ENCODE measurements at regions not wholly inside any gene's neighbourhood (a gene's known extent, or its start where the extent isn't known, plus 50 kb on each side); places are given as distances from the start of the nearest gene placed in this dataset.

DNA sequence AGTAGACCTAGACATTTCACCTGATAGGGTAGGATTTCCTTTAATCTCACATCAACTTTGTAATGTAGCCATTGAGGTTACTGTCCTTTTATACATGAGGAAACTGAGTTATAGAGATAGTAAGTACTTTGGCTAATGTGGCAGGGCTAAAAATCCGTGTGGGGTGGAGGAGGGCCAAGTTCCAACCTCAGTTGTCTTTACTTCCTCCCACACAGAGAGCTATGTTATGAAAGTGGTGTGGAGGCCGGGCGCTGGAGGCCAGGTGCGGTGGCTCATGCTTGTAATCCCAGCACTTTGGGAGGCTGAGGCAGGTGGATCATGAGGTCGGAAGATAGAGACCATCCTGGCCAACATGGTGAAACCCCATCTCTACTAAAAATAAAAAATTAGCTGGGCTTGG is 173.3 kb downstream of the PALM2AKAP2 start:
- DNase-seq: no peak

- DNase-seq: no peak
Measured at GRCh38 chr9:109953813-109954497, 174.0 kb downstream of the PALM2AKAP2 start.

DNA sequence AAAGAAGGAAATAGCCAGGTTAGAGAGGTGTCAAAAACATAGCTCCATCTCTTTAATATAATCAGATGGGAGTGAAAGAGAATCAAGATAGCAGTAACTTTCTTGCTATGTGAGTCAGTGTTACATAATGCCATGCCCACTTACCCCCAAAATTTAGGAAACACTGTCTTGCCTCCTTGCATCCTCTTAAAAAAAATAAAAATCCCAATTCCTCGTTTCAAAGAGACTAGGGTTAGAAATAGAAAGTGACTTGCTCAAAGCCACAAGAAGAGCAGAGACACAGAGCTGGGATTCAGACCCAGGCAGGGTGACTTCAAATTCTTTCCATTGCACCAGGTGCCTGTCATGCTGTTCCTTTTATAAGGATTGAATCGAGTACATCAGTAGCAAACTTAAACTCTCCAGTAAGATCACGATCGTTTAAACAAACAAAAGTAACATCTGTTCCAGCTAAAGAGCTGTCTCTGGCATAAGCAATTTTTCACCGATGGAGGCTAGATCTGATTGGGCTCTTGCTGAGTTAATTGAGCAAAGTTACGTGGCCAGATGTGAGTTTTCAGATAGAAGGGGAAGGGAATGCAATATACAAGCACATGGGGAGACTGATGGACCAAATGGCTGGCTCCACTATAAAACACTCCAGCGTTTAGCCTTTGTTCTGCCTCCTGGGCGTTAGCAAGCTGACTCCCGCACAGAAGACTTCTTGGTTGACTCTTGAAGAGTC is 176.9 kb downstream of the PALM2AKAP2 start:
- no peak for DNase-seq

DNA sequence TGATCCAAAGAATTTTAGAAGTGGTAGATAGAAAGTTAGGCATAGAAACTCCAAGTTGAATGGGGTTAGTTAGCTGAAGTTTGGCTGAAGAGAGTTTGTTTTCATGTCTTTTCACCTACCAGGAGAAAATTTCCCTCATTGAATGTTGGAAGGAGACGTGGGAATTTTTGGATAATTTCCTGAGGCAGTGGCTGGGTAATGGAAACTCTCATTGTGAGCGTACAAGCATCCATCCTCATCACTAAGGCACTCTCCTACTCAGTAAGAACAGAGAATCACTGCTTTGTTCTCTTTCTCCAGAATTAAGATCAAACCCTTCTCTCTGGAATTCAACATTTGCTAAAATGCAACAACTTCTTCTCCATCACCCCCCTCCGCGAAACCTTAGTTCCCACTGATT is 179.7 kb downstream of the PALM2AKAP2 start:
- DNase-seq: no peak

GRCh38 chr9:109961626-109962025 is 181.6 kb downstream of the PALM2AKAP2 start:
- DNase-seq: no peak

- DNase-seq: no peak
Measured at GRCh38 chr9:109962215-109962614, 182.2 kb downstream of the PALM2AKAP2 start.

DNA sequence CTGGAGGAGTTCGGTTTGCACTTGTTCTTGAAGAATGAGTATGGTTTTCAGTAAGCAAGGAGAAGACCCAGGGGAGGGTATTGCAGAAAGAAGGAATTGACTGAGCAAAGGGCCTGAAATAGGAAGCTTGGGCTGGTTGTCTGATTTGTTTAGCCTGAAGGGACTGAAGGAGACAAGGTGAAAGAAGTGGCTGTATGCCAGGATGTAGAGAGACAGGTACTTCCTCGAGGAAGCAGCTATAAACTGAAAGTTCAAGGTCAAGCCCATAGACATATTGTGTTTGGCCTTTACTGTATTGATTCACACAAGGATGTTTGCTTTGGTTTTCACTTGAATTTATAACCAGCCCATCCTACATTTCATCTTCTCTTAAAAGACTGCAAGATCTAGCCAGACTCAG is 183.1 kb downstream of the PALM2AKAP2 start:
- DNase-seq: no peak

DNA sequence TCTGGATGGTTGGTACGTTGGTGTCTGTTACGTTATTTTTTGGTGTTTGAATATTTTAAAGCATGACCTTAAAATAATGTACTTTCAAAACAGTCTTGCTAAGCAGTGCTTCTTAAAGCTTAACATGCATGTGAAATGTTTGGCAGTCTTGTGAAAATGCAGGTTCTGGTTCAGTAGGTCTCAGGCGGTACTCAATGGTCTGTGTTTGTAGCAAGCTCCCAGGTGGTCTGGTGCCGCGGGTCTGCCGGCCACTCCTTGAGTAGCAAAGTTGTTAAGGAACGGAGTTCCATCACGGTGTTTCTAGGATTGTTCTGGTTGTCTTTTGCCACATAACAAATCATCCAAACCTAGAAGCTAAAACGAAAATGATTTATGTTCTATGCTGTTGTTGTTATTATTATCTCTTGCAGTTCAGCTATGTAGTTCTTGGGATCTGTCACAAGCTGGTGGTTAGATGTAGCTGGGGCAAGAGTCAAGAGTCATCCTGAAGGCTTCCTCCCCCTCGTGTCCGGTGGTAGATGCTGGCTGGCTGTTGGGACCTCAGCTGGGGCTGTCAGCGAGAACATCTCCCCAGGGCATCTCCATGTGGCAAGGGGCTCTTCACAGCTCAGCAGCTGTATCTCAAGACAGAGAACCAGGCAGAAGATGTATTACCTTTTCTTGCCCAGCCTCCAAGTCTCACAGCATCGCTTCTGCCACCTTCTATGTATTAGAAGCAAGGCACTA is 186.8 kb downstream of the PALM2AKAP2 start:
- no peak for DNase-seq

DNA sequence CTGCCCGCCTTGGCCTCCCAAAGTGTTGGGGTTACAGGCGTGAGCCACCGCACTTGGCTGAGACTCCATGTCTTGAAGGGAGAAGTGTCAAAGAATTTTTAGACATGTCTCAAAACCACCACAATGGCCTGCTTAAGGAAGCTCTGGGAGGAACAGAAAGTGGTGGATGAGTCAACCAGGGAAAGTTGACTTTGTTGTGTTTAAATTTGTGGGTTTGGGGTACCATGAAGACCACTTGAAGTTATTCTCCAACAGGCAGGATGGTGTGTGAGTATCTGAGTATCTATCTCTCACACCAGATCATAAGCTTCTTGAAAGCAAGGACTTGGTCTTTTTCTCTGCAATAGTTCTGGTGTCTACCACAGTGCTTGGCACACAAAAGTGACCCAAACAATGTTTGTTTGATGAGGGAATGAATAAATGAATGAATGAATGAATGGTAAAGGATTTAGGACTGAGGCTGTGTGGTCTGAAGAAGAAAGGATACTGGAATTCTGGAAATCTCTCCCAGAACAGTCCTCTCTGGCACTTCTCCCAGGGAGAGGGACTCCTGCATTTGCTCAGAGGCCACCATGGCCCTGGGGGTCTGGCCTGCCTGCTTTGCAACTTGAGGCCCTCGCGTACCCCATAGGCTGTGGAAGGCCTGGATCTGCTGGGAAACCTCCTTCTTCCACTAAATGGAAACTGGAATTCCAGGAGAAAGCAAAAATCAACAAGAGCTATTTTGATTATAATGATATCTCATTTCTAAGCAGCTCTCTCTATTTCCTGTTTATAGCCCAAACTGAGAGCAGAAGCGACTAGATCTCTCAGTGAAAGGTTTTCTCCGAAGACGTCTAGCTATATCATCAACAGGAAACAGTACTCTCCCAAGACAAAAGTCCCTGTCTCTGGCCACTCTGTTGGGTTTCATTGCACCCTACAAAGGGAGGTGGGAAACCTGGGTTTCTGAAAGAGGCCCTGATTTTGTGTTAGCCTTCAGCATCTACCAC is 187.9 kb downstream of the PALM2AKAP2 start:
- no peak for DNase-seq

GRCh38 chr9:109969011-109969410 is 189.0 kb downstream of the PALM2AKAP2 start:
- no peak for DNase-seq

GRCh38 chr9:109969573-109970237 is 189.7 kb downstream of the PALM2AKAP2 start:
- DNase-seq: no peak

DNA sequence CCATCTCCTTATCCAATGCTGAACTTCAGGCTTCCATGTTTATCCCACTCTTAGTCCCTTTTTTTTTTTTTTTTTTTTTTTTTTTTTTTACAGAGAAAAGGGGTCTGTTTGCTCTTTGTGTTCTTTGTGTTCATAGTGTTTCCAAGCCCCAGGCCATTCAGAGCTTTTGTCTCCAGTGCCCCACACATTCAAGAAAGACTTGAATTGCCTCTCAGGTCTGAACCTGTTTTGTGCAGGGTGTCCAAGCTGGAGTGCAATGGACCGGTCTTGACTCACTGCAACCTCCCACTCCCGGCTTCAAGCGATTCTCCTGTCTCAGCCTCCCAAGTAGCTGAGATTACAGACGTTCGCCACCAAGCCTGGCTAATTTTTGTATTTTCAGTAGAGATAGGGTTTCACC is 191.2 kb downstream of the PALM2AKAP2 start:
- DNase-seq: no peak

DNA sequence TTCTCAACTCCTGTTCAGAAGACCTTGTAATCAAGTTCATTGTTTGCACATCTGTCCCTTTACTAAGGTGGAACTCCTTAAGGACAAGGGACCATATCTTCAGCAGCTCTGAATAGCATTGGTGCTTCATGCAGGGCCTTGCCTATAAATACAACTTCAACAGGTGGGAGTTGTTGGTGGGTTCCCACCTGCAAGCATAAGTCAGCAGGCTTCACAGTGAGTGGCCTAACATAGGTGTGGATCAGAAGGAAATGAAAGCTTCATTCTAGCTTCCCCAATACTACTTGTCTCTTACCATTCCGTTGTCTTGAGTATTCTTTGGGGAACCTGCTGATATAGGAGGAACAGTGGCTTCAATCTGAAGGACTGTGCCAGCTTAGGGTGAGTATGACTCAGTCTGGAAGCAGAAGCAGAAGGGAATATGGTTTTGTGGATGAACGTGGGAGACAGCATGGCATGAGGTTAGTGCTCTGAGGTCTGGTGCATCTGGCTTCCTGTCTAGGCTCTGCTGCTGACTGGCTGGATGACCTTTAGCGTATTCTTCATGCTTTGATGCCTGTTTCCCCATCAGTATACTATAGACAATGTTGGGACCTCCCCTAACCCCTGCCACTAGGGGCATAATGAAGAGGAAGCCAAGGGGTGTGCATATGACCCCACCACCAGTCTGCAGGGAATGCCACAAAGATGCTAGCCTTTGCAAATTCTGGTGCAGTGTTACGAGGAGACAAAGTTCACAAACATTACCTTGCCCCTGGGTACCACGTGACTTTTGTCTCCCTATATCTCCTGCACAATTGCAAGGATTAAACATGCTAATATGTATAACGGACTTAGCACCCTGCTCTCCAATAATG is 192.3 kb downstream of the PALM2AKAP2 start:
- no peak for DNase-seq

GRCh38 chr9:109973336-109973735 is 193.3 kb downstream of the PALM2AKAP2 start:
- DNase-seq: no peak

GRCh38 chr9:109974143-109974917 is 194.3 kb downstream of the PALM2AKAP2 start:
- peak; percentile 35 for DNase-seq

DNA sequence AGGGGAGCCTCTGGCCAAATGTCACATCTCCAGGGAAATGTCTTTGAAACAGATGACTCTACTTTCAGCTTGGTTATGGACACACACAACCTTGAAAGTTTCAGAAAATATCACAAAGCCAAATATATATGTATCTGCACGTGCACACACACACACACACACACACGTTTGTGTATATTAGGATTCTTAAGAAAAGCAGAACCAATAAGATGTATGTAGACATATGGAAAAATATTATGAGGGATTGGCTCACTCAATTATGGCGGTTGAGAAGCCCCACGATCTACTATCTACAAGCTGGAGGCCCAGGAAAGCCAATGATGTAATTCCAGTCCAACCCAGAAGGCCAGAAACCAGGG is 194.9 kb downstream of the PALM2AKAP2 start:
- no peak for DNase-seq

GRCh38 chr9:109975574-109976295 is 195.7 kb downstream of the PALM2AKAP2 start:
- no peak for DNase-seq

DNA sequence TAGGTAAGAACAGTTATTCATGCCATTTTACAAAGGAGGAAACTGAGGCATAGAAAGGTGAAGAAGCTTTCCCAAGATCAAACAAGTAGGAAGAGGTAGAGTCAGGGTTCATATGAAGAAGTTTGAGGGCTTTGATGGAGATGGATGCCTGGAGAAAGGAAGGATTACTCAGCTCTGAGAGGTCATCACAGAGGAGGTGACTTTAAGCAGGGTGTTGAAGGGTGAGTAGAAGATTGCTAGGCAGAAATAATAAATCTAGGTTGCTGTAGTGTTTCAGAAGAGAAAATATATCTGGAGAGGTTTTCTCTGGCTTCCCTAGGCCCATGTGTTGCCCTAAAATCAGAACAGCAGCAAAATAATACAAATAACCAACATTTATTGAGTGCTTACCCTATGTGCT is 196.3 kb downstream of the PALM2AKAP2 start:
- DNase-seq: no peak

- no peak for DNase-seq
Measured at GRCh38 chr9:109977521-109977920, 197.5 kb downstream of the PALM2AKAP2 start.

DNA sequence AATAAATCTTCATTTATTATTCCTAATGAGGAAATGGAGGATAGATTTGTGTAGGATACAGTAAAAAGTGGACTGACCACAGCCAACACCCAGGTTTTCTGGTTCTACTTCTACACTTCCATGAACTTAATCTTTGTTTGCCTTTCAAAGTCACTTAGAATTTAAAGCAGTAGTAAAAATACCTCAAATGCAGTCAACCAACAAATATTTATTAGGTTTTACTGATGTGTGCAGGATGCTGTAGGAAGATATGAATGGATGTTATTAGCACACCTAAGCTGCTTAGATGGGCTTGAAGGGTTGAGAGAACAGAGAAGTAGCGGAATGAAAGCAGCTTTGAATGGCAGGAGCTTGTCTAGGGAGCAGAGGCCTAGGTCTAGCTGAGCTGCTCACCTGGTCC is 201.1 kb downstream of the PALM2AKAP2 start:
- no peak for DNase-seq
